Ovary (tissue), 7 donors: ENCODE measurements at regions not wholly inside any gene's neighbourhood (a gene's known extent, or its start where the extent isn't known, plus 50 kb on each side); places are given as distances from the start of the nearest gene placed in this dataset. TPM values are rescaled to one million over a fixed set of nuclear protein-coding genes. Genes with fewer than 3 reads are reported as not detected.

Experiments used
- DNase-seq, 5 donors: peaks; one replicate each; pipeline ENCODE4 v3.0.0-alpha.2; 2019 to 2020
- H3K27ac ChIP-seq, 2 donors: fragments of 200-600 bp; one replicate each; pipeline versions ENCODE4 v1.5.1 to v1.8.0; 2019 to 2022
- H3K27me3 ChIP-seq: fragments of 200-600 bp; one replicate; pipeline ENCODE4 v1.8.0; 2022
- H3K36me3 ChIP-seq: fragments of 200-600 bp; sonication (generic); one replicate; pipeline ENCODE4 v1.5.1; 2019
- H3K4me1 ChIP-seq: one replicate; pipeline ENCODE4 v1.8.1; 2013; ENCODE audit warnings: mild to moderate bottlenecking, moderate library complexity; ENCODE audit not compliant: insufficient read depth
- H3K4me3 ChIP-seq: fragments of 200-600 bp; sonication (generic); one replicate; pipeline ENCODE4 v1.5.1; 2017
- H3K9me3 ChIP-seq, 2 donors: fragments of 200-600 bp in 1 of 2; sonication (generic) in 1 of 2; one replicate each; pipeline versions ENCODE4 v1.5.1 to v1.8.1; 2013 to 2019; ENCODE audit warnings: mild to moderate bottlenecking in 1 of 2, moderate library complexity in 1 of 2
- CTCF ChIP-seq, 3 donors: fragments of 450-650 bp in 2 of 3; fragments of 200-600 bp in 1 of 3; IDR thresholded peaks; one replicate each; pipeline versions ENCODE4 v1.5.1 to v1.8.0; 2016 to 2022; ENCODE audit warnings: antibody characterized with exemption in 3 of 3, mild to moderate bottlenecking in 1 of 3
- EP300 ChIP-seq: sonication (generic); formaldehyde crosslinking; IDR thresholded peaks from one replicate; pipeline ENCODE4 v1.6.1; 2017; ENCODE audit warnings: antibody characterized with exemption
- POLR2A ChIP-seq: fragments of 450-650 bp; IDR thresholded peaks from one replicate; pipeline ENCODE4 v1.6.1; 2017; ENCODE audit warnings: antibody characterized with exemption, mild to moderate bottlenecking, moderate library complexity
- WGBS, 3 donors: extraction: QIAGEN DNeasy Blood & Tissue Kit in 1 of 3; methylation state at CpG; one replicate each; pipeline versions ENCODE4 v1.1.5 to v1.1.7; 2013 to 2017; 5-methylcytosine and 5-hydroxymethylcytosine counted together
- intact Hi-C, 4 donors: fragments of 100-400 bp; cut with DNase I; formaldehyde crosslinking; loops; one replicate each; pipeline versions ENCODE4 v1.11.0 to v1.15.1; 2022 to 2023
- small RNA-seq: library from RNA; depleted of rRNA; stranded (forward); fragments of <200 nt; gene quantifications from one replicate; pipeline ENCODE3, GENCODE V24; 2016
- donor health status: DM: no; HTN: no; CAD: no; lungs with moderate emphysema.
- donor health status: DM: no; HTN: no; CAD: no.
- donor health status: Bipolar disorder and iron deficiency.
- donor health status: DM: no; HTN: no; CAD: no.
- donor health status: DM: yes; HTN: yes; CAD: no.

- H3K27ac ChIP-seq: no peak overlapping the region
- intact Hi-C loops: no loop called here
- H3K4me3 ChIP-seq: no peak overlapping the region
- DNase-seq: no peak
- H3K9me3 ChIP-seq: no peaks in the 10 kb centered on the region
- no peaks in the 10 kb centered on the region for H3K4me1 ChIP-seq
- WGBS, 3 donors: 57 to 65% (median 58%) methylated on average over 2 of the region's 2 CpGs
- TF ChIP-seq POLR2A (no peak), EP300 (no peak), CTCF (IDR thresholded peaks at IDR 0.05) (no peak)
- no peaks in the 10 kb centered on the region for H3K36me3 ChIP-seq
- no peaks in the 10 kb centered on the region for H3K27me3 ChIP-seq
Observed at GRCh38 chr3:153103406-153103945, 58.5 kb upstream of the RAP2B start.

- Histone ChIP-seq H3K36me3 (no peaks in the 10 kb centered on the region), H3K4me3 (no peak overlapping the region), H3K27ac (no peak overlapping the region), H3K27me3 (no peaks in the 10 kb centered on the region), H3K4me1 (no peaks in the 10 kb centered on the region), H3K9me3 (no peaks in the 10 kb centered on the region)
- intact Hi-C loops: no loop called here
- TF ChIP-seq EP300 (no peak), CTCF (IDR thresholded peaks at IDR 0.05) (no peak)
- 86 to 94% (median 90%) methylated on average over 2 of the region's 2 CpGs for WGBS, 3 donors
- no peak for DNase-seq
Observed at GRCh38 chr3:153110041-153110440, 52.0 kb upstream of the RAP2B start.

- no peak overlapping the region for H3K4me3 ChIP-seq
- 73 to 79% (median 77%) methylated on average over 3 of the region's 3 CpGs for WGBS, 3 donors
- H3K27me3 ChIP-seq: no peaks in the 10 kb centered on the region
- no peak overlapping the region for H3K27ac ChIP-seq
- no peak for DNase-seq
- intact Hi-C loops: no loop called here
- no peaks in the 10 kb centered on the region for H3K9me3 ChIP-seq
- TF ChIP-seq EP300 (no peak), POLR2A (no peak), CTCF (IDR thresholded peaks at IDR 0.05) (no peak)
- no peaks in the 10 kb centered on the region for H3K36me3 ChIP-seq
- no peaks in the 10 kb centered on the region for H3K4me1 ChIP-seq
Observed at GRCh38 chr3:153111016-153111415, 51.0 kb upstream of the RAP2B start.

Small RNA genes lying in the stretch of these regions (small RNA-seq; reads per million reads assigned to genes)
- gene HMGN2P13: not detected
